Heart right ventricle (tissue), 16 donors: ENCODE measurements at regions not wholly inside any gene's neighbourhood (a gene's known extent, or its start where the extent isn't known, plus 50 kb on each side); places are given as distances from the start of the nearest gene placed in this dataset.

Experiments used
- ATAC-seq, 8 donors: fragments of 200-7000 bp; cut with Tn5 transposase; one replicate each; pipeline ENCODE4 v1.9.1; 2020; ENCODE audit warnings: mild to moderate bottlenecking in 8 of 8, moderate library complexity in 8 of 8, moderate number of reproducible peaks in 1 of 8
- DNase-seq, 2 donors: peaks; one replicate each; pipeline ENCODE4 v3.0.0-alpha.2; 2020
- H3K27ac ChIP-seq, 10 donors: fragments of 200-600 bp; sonication (generic) in 2 of 10; one replicate each; pipeline versions ENCODE4 v1.5.0 to v1.8.0; 2020 to 2022; ENCODE audit warnings: mild to moderate bottlenecking in 3 of 10
- H3K27me3 ChIP-seq, 7 donors: fragments of 200-600 bp; one replicate each; pipeline ENCODE4 v1.8.0; 2021 to 2022; ENCODE audit warnings: mild to moderate bottlenecking in 2 of 7
- H3K36me3 ChIP-seq, 9 donors: fragments of 200-600 bp; sonication (generic) in 1 of 9; one replicate each; pipeline versions ENCODE4 v1.5.0 to v1.8.0; 2020 to 2022; ENCODE audit warnings: mild to moderate bottlenecking in 2 of 9
- H3K4me1 ChIP-seq, 9 donors: fragments of 200-600 bp; sonication (generic) in 1 of 9; one replicate each; pipeline versions ENCODE4 v1.5.0 to v1.8.0; 2020 to 2022; ENCODE audit warnings: mild to moderate bottlenecking in 4 of 9
- H3K4me3 ChIP-seq, 10 donors: fragments of 200-600 bp; sonication (generic) in 2 of 10; one replicate each; pipeline versions ENCODE4 v1.5.0 to v1.8.0; 2020 to 2022; ENCODE audit warnings: mild to moderate bottlenecking in 7 of 10, moderate library complexity in 2 of 10
- H3K9me3 ChIP-seq, 11 donors: fragments of 200-600 bp in 10 of 11; sonication (generic) in 2 of 11; one replicate each; pipeline versions ENCODE4 v1.5.0 to v1.8.0; 2013 to 2022; ENCODE audit warnings: mild to moderate bottlenecking in 2 of 11, control low read depth in 1 of 11, moderate library complexity in 1 of 11
- WGBS, 2 donors: extraction: QIAGEN DNeasy Blood & Tissue Kit; methylation state at CpG; one replicate each; pipeline ENCODE4 v1.1.7; 2013; ENCODE audit warnings: inconsistent platforms in 1 of 2; 5-methylcytosine and 5-hydroxymethylcytosine counted together
- intact Hi-C, 10 donors: fragments of 100-400 bp; cut with DNase I; formaldehyde crosslinking; loops; one replicate each; pipeline versions ENCODE4 v1.11.1 to v1.14.2; 2022
- TF ChIP-seq, protein P1 (sequence below), 9 donors: fragments of 200-600 bp; sonication (generic) in 2 of 9; IDR thresholded peaks; one replicate each; pipeline versions ENCODE4 v1.5.0 to v1.8.0; 2021 to 2022; ENCODE audit warnings: antibody characterized with exemption in 9 of 9, mild to moderate bottlenecking in 5 of 9, moderate library complexity in 1 of 9
- donor health status: Arrhythmogenic right ventricular cardiomyopathy.
- donor health status: ischemic (EF 13 %, LVEDD 7.1; RV severe dilation, severe dysfunction).
- donor health status: healthy with polysubstance abuse.
- donor health status: DM: no; HTN: yes; CAD: no.
- donor health status: DM: no; HTN: no; CAD: no.
- donor health status: ischemic (EF 25% LVEDD 6.9; RV normal size, moderate dysfunction).
- donor health status: ischemic (EF 25% LVEDD 5.7; RV mildly dilated, moderate dysfunction).
- donor health status: healthy.
- donor health status: DM: yes; HTN: yes; CAD: no.
- donor health status: Ischemic cardiomyopathy.
- donor health status: ischemic (EF 35%, LVEDD 5.7; RV mildly dilated, moderate dysfunction).
- donor health status: nonischemic (EF 11% LVEDD 7.7; RV severe dilation, severe dysfunction).
- donor health status: DM: yes; HTN: yes; CAD: no.
- donor health status: PGD.
- donor health status: ischemic (EF 29% LVEDD 5.4; RV normal size, mild dysfunction).
- donor health status: nonischemic (EF 23%, LVEDD 6.1; RV moderate dilation, normal function).

DNA sequence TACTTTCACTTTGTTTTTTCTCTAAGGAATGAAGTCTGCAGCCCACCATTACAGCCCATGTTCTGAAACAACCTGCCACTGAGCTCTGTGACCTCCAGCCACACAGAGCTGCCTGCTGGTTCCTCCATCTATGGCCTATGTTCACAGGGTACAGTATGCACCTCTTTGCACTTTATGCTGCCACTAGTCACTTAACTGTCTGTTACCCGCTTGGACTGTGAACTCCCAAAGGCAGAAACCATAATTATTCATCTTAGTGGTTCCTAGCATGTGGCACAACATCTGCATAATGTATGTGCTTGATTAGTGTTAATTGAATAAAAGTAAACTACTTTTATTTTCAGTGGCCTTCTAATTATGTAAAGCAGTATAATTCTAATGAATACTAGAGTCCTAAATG is 95.5 kb upstream of the BET1 start:
- Histone ChIP-seq H3K9me3 (peaks cover 0 to 11% (median 0%) of the 10 kb centered on the region in 11 donors), H3K27me3 (peaks cover 0 to 3% (median 0%) of the 10 kb centered on the region in 7 donors), H3K4me3 (no peak overlapping the region), H3K4me1 (no peaks in the 10 kb centered on the region), H3K36me3 (no peaks in the 10 kb centered on the region), H3K27ac (no peak overlapping the region)
- TF ChIP-seq, protein P1, sequence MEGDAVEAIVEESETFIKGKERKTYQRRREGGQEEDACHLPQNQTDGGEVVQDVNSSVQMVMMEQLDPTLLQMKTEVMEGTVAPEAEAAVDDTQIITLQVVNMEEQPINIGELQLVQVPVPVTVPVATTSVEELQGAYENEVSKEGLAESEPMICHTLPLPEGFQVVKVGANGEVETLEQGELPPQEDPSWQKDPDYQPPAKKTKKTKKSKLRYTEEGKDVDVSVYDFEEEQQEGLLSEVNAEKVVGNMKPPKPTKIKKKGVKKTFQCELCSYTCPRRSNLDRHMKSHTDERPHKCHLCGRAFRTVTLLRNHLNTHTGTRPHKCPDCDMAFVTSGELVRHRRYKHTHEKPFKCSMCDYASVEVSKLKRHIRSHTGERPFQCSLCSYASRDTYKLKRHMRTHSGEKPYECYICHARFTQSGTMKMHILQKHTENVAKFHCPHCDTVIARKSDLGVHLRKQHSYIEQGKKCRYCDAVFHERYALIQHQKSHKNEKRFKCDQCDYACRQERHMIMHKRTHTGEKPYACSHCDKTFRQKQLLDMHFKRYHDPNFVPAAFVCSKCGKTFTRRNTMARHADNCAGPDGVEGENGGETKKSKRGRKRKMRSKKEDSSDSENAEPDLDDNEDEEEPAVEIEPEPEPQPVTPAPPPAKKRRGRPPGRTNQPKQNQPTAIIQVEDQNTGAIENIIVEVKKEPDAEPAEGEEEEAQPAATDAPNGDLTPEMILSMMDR (IDR thresholded peaks at IDR 0.05) = no peak
- intact Hi-C loops = loop anchor here in 1 of 10 donors (10.0 kb wide), 1 partner anchor 55 kb away; no protein-coding TSS in a partner anchor
- DNase-seq = no peak
- WGBS, 2 donors = 93 to 97% methylated on average over 1 of the region's 1 CpG
- ATAC-seq = no peak

- no peak overlapping the region for H3K4me3 ChIP-seq
- WGBS, 2 donors = 95 to 97% methylated on average over 27 of the region's 27 CpGs
- H3K27ac ChIP-seq = no peak overlapping the region
- peaks cover 0 to 3% (median 0%) of the 10 kb centered on the region in 7 donors for H3K27me3 ChIP-seq
- no peaks in the 10 kb centered on the region for H3K36me3 ChIP-seq
- DNase-seq (no peak), ATAC-seq (no peak)
- intact Hi-C loops = no loop called here
- peaks cover 0 to 11% (median 0%) of the 10 kb centered on the region in 11 donors for H3K9me3 ChIP-seq
- no peaks in the 10 kb centered on the region for H3K4me1 ChIP-seq
- TF ChIP-seq, protein P1 (IDR thresholded peaks at IDR 0.05) = no peak
Observed at GRCh38 chr7:94100723-94101345, 96.7 kb upstream of the BET1 start.

DNA sequence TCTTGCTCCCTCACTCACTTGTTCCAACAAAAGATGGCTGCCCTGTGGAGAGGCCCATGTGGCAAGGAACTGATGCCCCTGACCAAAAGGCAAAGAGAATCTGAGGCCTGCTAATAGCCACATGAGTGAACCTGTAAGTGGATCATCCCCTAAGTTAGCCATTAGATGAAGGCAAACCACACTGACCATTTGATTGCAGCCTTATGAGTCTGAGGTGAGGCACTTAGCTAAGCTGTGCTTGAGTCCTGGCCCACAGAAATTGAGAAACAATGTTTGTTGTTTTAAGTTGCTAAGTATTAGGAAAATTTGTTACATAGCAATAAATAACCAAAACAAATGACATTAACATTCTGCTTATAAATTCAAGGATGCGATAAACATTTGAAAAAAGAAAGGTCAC is 100.1 kb upstream of the BET1 start:
- 55 to 97% methylated on average over 1 of the region's 1 CpG for WGBS, 2 donors
- TF ChIP-seq, protein P1 (IDR thresholded peaks at IDR 0.05) = no peak
- DNase-seq = no peak
- no peak overlapping the region for H3K27ac ChIP-seq
- no peaks in the 10 kb centered on the region for H3K4me1 ChIP-seq
- no peak overlapping the region for H3K4me3 ChIP-seq
- peaks cover 0 to 11% (median 0%) of the 10 kb centered on the region in 11 donors for H3K9me3 ChIP-seq
- H3K27me3 ChIP-seq = no peaks in the 10 kb centered on the region
- H3K36me3 ChIP-seq = no peaks in the 10 kb centered on the region
- intact Hi-C loops = no loop called here
- no peak for ATAC-seq

DNA sequence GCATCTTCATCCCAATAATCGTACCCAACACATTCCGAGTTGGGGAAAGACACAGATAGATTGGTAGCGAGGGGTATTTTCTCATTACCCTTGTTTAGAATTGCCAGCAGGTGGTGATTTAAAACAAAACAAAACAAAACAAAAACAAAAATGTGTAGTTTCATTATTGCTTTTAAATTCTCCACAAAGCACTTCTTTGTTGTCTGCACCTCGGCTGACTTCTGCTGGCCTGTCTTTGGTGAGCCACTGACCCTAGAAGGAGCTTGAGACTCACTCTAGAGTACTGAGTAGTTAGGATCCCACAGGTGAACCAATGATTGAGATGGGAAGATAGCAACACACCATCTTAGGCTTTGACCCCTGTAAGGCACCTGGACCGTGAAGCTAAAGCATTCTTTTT is 105.4 kb upstream of the BET1 start:
- H3K4me1 ChIP-seq = no peaks in the 10 kb centered on the region
- no peak overlapping the region for H3K27ac ChIP-seq
- no peak overlapping the region for H3K4me3 ChIP-seq
- H3K27me3 ChIP-seq = no peaks in the 10 kb centered on the region
- no peaks in the 10 kb centered on the region for H3K9me3 ChIP-seq
- ATAC-seq = no peak
- no peaks in the 10 kb centered on the region for H3K36me3 ChIP-seq
- intact Hi-C loops = no loop called here
- TF ChIP-seq, protein P1 (IDR thresholded peaks at IDR 0.05) = no peak
- 94 to 96% methylated on average over 5 of the region's 5 CpGs for WGBS, 2 donors
- no peak for DNase-seq
